ENCODE measurements at regions not wholly inside any gene's neighbourhood (a gene's known extent, or its start where the extent isn't known, plus 50 kb on each side); places are given as distances from the start of the nearest gene placed in this dataset.
"Not testable (repeated sequence)": the region's sequence is repeated elsewhere in the genome, so short reads cannot be mapped to it uniquely, and the experiment has no call there.

- DNase-seq = no peak
Measured at GRCh38 chr6:169000022-169000421, 253.6 kb downstream of the THBS2 start.

GRCh38 chr6:168999392-168999791, 254.3 kb downstream of the THBS2 start:
- no peak for DNase-seq

- DNase-seq = no peak
Measured at GRCh38 chr6:168996356-168996625, 257.4 kb downstream of the THBS2 start.

- DNase-seq = no peak
Measured at GRCh38 chr6:168995526-168996355, 257.9 kb downstream of the THBS2 start.

- DNase-seq = no peak
Measured at GRCh38 chr6:168994956-168995355, 258.7 kb downstream of the THBS2 start.

GRCh38 chr6:168992446-168993144, 261.1 kb downstream of the THBS2 start:
- DNase-seq = no peak

GRCh38 chr6:168991695-168992094, 262.0 kb downstream of the THBS2 start:
- DNase-seq = not testable (repeated sequence)

- no peak for DNase-seq
Measured at GRCh38 chr6:168990019-168990751, 263.5 kb downstream of the THBS2 start.

GRCh38 chr6:168989421-168989820, 264.2 kb downstream of the THBS2 start:
- DNase-seq = no peak

- DNase-seq = no peak
Measured at GRCh38 chr6:168988801-168989200, 264.8 kb downstream of the THBS2 start.

GRCh38 chr6:168988280-168988679, 265.4 kb downstream of the THBS2 start:
- no peak for DNase-seq

- DNase-seq = no peak
Measured at GRCh38 chr6:168985705-168986104, 267.9 kb downstream of the THBS2 start.

- no peak for DNase-seq
Measured at GRCh38 chr6:168983925-168984324, 269.7 kb downstream of the THBS2 start.

GRCh38 chr6:168981187-168981586, 272.5 kb downstream of the THBS2 start:
- DNase-seq = no peak

- DNase-seq = no peak
Measured at GRCh38 chr6:168979254-168979653, 274.4 kb downstream of the THBS2 start.

GRCh38 chr6:168972128-168972527, 281.5 kb downstream of the THBS2 start:
- no peak for DNase-seq

GRCh38 chr6:168971549-168971948, 282.1 kb downstream of the THBS2 start:
- DNase-seq = no peak

GRCh38 chr6:168968801-168969200, 284.8 kb downstream of the THBS2 start:
- DNase-seq = no peak

- no peak for DNase-seq
Measured at GRCh38 chr6:168968228-168968627, 285.4 kb downstream of the THBS2 start.

GRCh38 chr6:168967281-168967925, 286.2 kb downstream of the THBS2 start:
- no peak for DNase-seq

GRCh38 chr6:168964138-168964835, 289.4 kb downstream of the THBS2 start:
- no peak for DNase-seq

- no peak for DNase-seq
Measured at GRCh38 chr6:168962886-168963285, 290.8 kb downstream of the THBS2 start.

- DNase-seq = no peak
Measured at GRCh38 chr6:168961264-168961656, 292.4 kb downstream of the THBS2 start.
